OCI-LY7 (cell line): ENCODE measurements at regions not wholly inside any gene's neighbourhood (a gene's known extent, or its start where the extent isn't known, plus 50 kb on each side); places are given as distances from the start of the nearest gene placed in this dataset.

Experiments used
- BruUV-seq: library from RNA; stranded (reverse); fragments of 400-500 nt; replicated peaks from 2 replicates; lab custom pipeline; 2021; lab: Mats Ljungman, UMichigan
- CTCF ChIA-PET: fragments of 300-600 bp; sonication (Branson Sonifier 250); formaldehyde crosslinking; loops from one replicate; lab custom pipeline; 2022; ENCODE audit warnings: antibody characterized with exemption; ENCODE audit not compliant: unreplicated experiment; lab: Charles Lee
- POLR2A ChIA-PET: fragments of 300-600 bp; sonication (Branson Sonifier 250); formaldehyde crosslinking; loops from one replicate; lab custom pipeline; 2022; ENCODE audit warnings: antibody characterized with exemption; lab: Charles Lee
- DNase-seq: peaks from one replicate; pipeline ENCODE4 v3.0.0-alpha.2; 2015; ENCODE audit warnings: low spot score
- H2AFZ ChIP-seq: fragments of 200-600 bp; sonication (generic), shearing (Covaris generic); 2 replicates; pipeline ENCODE4 v1.6.1; 2014; ENCODE audit warnings: mild to moderate bottlenecking, antibody characterized with exemption, low read length, moderate library complexity
- H3K27ac ChIP-seq: fragments of 200-600 bp; sonication (generic); 2 replicates; pipeline ENCODE4 v1.5.1; 2014; ENCODE audit warnings: mixed run types, low read depth, mild to moderate bottlenecking, moderate library complexity, low read length, inconsistent platforms; ENCODE audit not compliant: poor library complexity, severe bottlenecking
- H3K36me3 ChIP-seq: fragments of 200-600 bp; sonication (generic); 2 replicates; pipeline ENCODE4 v1.6.1; 2014; ENCODE audit warnings: mild to moderate bottlenecking, antibody characterized with exemption, low read length, moderate library complexity, mixed read lengths; ENCODE audit not compliant: insufficient read depth
- H3K4me1 ChIP-seq: fragments of 200-600 bp; sonication (generic); 2 replicates; pipeline ENCODE4 v1.5.1; 2014; ENCODE audit warnings: mild to moderate bottlenecking, low read length; ENCODE audit not compliant: insufficient read depth, poor library complexity, severe bottlenecking
- H3K4me2 ChIP-seq: fragments of 200-600 bp; sonication (generic); 2 replicates; pipeline ENCODE4 v1.6.1; 2014; ENCODE audit warnings: mild to moderate bottlenecking, low read length
- H3K4me3 ChIP-seq: fragments of 200-600 bp; sonication (generic); 2 replicates; pipeline ENCODE4 v1.5.1; 2014; ENCODE audit warnings: mild to moderate bottlenecking, low read depth, low read length; ENCODE audit not compliant: poor library complexity, severe bottlenecking
- H3K79me2 ChIP-seq: fragments of 200-600 bp; sonication (generic); 2 replicates; pipeline ENCODE4 v1.6.1; 2016; ENCODE audit warnings: low read depth, mild to moderate bottlenecking, low read length, moderate library complexity, mixed read lengths; ENCODE audit not compliant: insufficient read depth
- H3K9me2 ChIP-seq: fragments of 200-600 bp; sonication (generic); 2 replicates; pipeline ENCODE4 v1.6.1; 2016; ENCODE audit warnings: mild to moderate bottlenecking, low read length, mixed read lengths; ENCODE audit not compliant: insufficient read depth
- H3K9me3 ChIP-seq: fragments of 200-600 bp; sonication (generic); 2 replicates; pipeline ENCODE4 v1.6.1; 2014; ENCODE audit warnings: mild to moderate bottlenecking, mixed run types, low read length, mixed read lengths
- H4K20me1 ChIP-seq: fragments of 200-600 bp; sonication (generic); 2 replicates; pipeline ENCODE4 v1.6.1; 2014; ENCODE audit warnings: mild to moderate bottlenecking, antibody characterized with exemption, low read length, moderate library complexity, mixed read lengths; ENCODE audit not compliant: insufficient read depth
- CTCF ChIP-seq: fragments of 200-600 bp; sonication (generic); conservative IDR thresholded peaks from 2 replicates; pipeline ENCODE4 v1.5.1; 2014; ENCODE audit warnings: mild to moderate bottlenecking, antibody characterized with exemption, low read length, moderate library complexity, mixed read lengths
- EZH2phosphoT487 ChIP-seq: fragments of 200-600 bp; sonication (generic); IDR thresholded peaks from 2 replicates; pipeline ENCODE4 v1.6.1; 2018; ENCODE audit warnings: low read depth, borderline replicate concordance, mild to moderate bottlenecking, mixed run types, antibody characterized with exemption, low read length, moderate library complexity, mixed read lengths
- intact Hi-C: fragments of 100-400 bp; cut with micrococcal nuclease; formaldehyde crosslinking; loops from one replicate; pipeline ENCODE4 v1.10.0; 2022; ENCODE audit not compliant: unreplicated experiment

GRCh38 chr7:69276011-69276729 is 322.1 kb upstream of the AUTS2 start:
- CTCF ChIA-PET: no interaction called here
- BruUV-seq: no TSS peak
- TF ChIP-seq EZH2phosphoT487: no peak
- TF ChIP-seq CTCF: no peak

GRCh38 chr7:69277366-69277765 is 320.9 kb upstream of the AUTS2 start:
- BruUV-seq: no TSS peak
- POLR2A ChIA-PET: no interaction called here
- DNase-seq: no peak
- Histone ChIP-seq H3K9me3 (no peaks in the 10 kb centered on the region), H3K4me1 (no peaks in the 10 kb centered on the region), H3K4me2 (no peak overlapping the region), H3K9me2 (no peaks in the 10 kb centered on the region), H3K4me3 (no peak overlapping the region), H4K20me1 (no peaks in the 10 kb centered on the region), H2AFZ (no peak overlapping the region), H3K36me3 (no peaks in the 10 kb centered on the region), H3K79me2 (no peaks in the 10 kb centered on the region), H3K27ac (no peak overlapping the region)
- CTCF ChIA-PET: no interaction called here
- TF ChIP-seq EZH2phosphoT487 (no peak), CTCF (no peak)
- intact Hi-C loops: no loop called here

More at GRCh38 chr7:69276011-69276729, 322.1 kb upstream of the AUTS2 start:
- Histone ChIP-seq H3K4me2 (no peak overlapping the region), H3K9me3 (no peaks in the 10 kb centered on the region), H3K79me2 (no peaks in the 10 kb centered on the region), H3K4me3 (no peak overlapping the region), H2AFZ (no peak overlapping the region), H3K9me2 (no peaks in the 10 kb centered on the region), H4K20me1 (no peaks in the 10 kb centered on the region), H3K36me3 (no peaks in the 10 kb centered on the region), H3K4me1 (no peaks in the 10 kb centered on the region), H3K27ac (no peak overlapping the region)
- DNase-seq: no peak
- POLR2A ChIA-PET: interaction anchor here (0.6 to 0.7 kb wide), 3 partner anchors 184 to 771 kb away, joined by 3 to 4 read pairs (median 4); no protein-coding TSS in a partner anchor
- intact Hi-C loops: no loop called here

GRCh38 chr7:69282946-69283345 is 315.3 kb upstream of the AUTS2 start:
- no TSS peak for BruUV-seq
- Histone ChIP-seq H3K4me1 (no peaks in the 10 kb centered on the region), H4K20me1 (no peaks in the 10 kb centered on the region), H3K9me3 (no peaks in the 10 kb centered on the region), H3K4me3 (no peak overlapping the region), H3K36me3 (no peaks in the 10 kb centered on the region), H3K9me2 (no peaks in the 10 kb centered on the region), H2AFZ (no peak overlapping the region), H3K4me2 (no peak overlapping the region), H3K27ac (no peak overlapping the region), H3K79me2 (no peaks in the 10 kb centered on the region)
- intact Hi-C loops: no loop called here
- DNase-seq: no peak
- TF ChIP-seq EZH2phosphoT487: no peak
- TF ChIP-seq CTCF: no peak
- POLR2A ChIA-PET: interaction anchor here (0.7 to 1.4 kb wide), 2 partner anchors 12 to 297 kb away, joined by 3 read pairs; no protein-coding TSS in a partner anchor
- CTCF ChIA-PET: no interaction called here
